Ovary (tissue), 3 donors: ENCODE measurements at regions not wholly inside any gene's neighbourhood (a gene's known extent, or its start where the extent isn't known, plus 50 kb on each side); places are given as distances from the start of the nearest gene placed in this dataset.

Experiments
- EP300 ChIP-seq: sonication (generic); formaldehyde crosslinking; IDR thresholded peaks from one replicate; pipeline ENCODE4 v1.6.1; 2017; ENCODE audit warnings: antibody characterized with exemption
- POLR2A ChIP-seq: fragments of 450-650 bp; IDR thresholded peaks from one replicate; pipeline ENCODE4 v1.6.1; 2017; ENCODE audit warnings: antibody characterized with exemption, mild to moderate bottlenecking, moderate library complexity
- TF ChIP-seq, protein P1 (sequence below), 3 donors: fragments of 450-650 bp in 2 of 3; fragments of 200-600 bp in 1 of 3; IDR thresholded peaks; one replicate each; pipeline versions ENCODE4 v1.5.1 to v1.8.0; 2016 to 2022; ENCODE audit warnings: antibody characterized with exemption in 3 of 3, mild to moderate bottlenecking in 1 of 3
- donor health status: DM: no; HTN: no; CAD: no.

DNA sequence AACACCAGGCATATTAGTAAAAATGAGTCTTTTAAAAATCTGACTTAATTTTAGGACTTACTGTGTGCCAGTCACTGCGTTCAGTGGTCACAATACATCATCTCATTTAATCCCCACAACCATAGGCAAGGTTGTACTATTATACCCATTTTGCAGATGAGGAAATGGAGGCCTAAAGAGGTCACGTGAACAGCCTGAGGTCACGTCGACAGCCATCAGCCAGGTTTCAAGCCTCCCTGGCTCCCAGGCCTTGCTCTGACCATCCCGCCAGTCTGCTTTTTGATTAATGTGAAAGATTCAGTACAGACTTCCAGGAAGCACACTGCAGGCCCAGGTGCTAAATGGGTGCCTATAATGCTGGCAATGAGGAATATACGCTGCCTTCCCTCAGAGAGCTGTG, 86.3 kb upstream of the TOX3 start:
- TF ChIP-seq, protein P1, sequence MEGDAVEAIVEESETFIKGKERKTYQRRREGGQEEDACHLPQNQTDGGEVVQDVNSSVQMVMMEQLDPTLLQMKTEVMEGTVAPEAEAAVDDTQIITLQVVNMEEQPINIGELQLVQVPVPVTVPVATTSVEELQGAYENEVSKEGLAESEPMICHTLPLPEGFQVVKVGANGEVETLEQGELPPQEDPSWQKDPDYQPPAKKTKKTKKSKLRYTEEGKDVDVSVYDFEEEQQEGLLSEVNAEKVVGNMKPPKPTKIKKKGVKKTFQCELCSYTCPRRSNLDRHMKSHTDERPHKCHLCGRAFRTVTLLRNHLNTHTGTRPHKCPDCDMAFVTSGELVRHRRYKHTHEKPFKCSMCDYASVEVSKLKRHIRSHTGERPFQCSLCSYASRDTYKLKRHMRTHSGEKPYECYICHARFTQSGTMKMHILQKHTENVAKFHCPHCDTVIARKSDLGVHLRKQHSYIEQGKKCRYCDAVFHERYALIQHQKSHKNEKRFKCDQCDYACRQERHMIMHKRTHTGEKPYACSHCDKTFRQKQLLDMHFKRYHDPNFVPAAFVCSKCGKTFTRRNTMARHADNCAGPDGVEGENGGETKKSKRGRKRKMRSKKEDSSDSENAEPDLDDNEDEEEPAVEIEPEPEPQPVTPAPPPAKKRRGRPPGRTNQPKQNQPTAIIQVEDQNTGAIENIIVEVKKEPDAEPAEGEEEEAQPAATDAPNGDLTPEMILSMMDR (IDR thresholded peaks at IDR 0.05): no peak
- TF ChIP-seq POLR2A (no peak), EP300 (no peak)
